Epidermal melanocyte (primary cell): ENCODE measurements at regions not wholly inside any gene's neighbourhood (a gene's known extent, or its start where the extent isn't known, plus 50 kb on each side); places are given as distances from the start of the nearest gene placed in this dataset.
"Not testable (repeated sequence)": the region's sequence is repeated elsewhere in the genome, so short reads cannot be mapped to it uniquely, and the experiment has no call there.

Experiments
- DNase-seq: peaks from one replicate; pipeline ENCODE4 v3.0.0; 2011; ENCODE audit warnings: low spot score; ENCODE audit not compliant: insufficient read length

GRCh38 chr1:105533996-105534395, 1522.5 kb upstream of the PRMT6 start:
- DNase-seq, result no peak

GRCh38 chr1:105544475-105544874, 1512.0 kb upstream of the PRMT6 start:
- no peak for DNase-seq

- no peak for DNase-seq
Measured at GRCh38 chr1:105556266-105556665, 1500.2 kb upstream of the PRMT6 start.

GRCh38 chr1:105558023-105558422, 1498.5 kb upstream of the PRMT6 start:
- DNase-seq, result no peak

GRCh38 chr1:105565006-105565405, 1491.5 kb upstream of the PRMT6 start:
- DNase-seq, result no peak

DNA sequence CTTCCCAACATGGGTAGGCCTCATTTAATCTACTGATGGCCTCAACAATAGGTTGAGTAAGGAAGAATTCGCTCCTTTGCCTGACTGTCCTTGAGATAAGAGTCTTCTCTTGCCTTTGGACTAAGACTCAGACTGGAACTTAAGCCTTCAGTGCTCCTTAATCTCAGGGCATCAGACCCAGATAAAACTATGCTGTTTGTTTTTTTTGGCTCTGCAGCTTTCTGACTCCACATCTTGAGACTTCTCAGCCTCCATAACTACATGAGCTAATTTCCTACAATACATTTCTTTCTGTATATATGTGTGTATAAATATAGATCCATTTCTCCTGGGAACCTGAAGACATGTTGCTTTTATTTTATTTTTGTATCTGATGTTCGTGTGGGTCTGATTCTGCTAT, 1470.7 kb upstream of the PRMT6 start:
- DNase-seq, result no peak

DNA sequence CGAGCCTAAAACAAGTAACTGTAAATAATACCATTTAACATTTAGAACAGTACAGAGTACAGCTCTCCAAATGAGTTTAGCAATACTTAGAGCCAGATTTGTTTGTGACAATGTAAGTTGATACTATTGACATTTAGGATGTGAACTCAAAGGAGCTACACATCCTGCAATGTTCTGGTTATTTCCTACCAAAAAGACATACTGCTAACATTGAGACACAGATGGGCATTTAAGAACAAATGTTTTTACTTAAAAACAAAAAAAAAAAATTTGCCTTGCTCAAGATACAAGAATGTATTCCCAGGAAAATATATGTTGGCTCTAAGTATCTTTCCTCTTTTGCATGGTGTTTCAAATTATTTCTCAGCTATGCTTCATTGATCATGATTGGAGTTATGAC, 1464.8 kb upstream of the PRMT6 start:
- no peak for DNase-seq

- no peak for DNase-seq
Measured at GRCh38 chr1:105608713-105609112, 1447.8 kb upstream of the PRMT6 start.

GRCh38 chr1:105626276-105626987, 1430.0 kb upstream of the PRMT6 start:
- no peak for DNase-seq

DNA sequence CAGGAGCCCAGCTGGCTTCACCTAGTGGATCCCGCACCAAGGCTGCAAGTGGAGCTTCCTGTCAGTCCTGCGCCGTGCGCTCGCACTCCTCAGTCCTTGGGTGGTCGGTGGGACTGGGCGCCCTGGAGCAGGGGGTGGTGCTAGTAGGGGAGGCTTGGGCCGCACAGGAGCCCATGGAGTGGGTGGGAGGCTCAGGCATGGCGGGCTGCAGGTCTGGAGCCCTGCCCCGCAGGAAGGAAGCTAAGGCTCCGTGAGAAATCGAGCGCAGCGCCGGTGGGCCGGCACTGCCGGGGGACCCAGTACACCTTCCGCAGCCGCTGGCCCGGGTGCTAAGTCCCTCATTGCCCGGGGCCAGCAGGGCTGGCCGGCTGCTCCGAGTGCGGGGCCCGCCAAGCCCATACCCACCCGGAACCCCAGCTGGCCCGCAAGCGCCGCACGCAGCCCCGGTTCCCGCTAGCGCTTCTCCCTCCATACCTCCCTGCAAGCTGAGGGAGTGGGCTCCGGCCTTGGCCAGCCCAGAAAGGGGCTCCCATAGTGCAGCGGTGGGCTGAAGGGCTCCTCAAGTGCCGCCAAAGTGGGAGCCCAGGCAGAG, 1425.2 kb upstream of the PRMT6 start:
- not testable (repeated sequence) for DNase-seq

DNA sequence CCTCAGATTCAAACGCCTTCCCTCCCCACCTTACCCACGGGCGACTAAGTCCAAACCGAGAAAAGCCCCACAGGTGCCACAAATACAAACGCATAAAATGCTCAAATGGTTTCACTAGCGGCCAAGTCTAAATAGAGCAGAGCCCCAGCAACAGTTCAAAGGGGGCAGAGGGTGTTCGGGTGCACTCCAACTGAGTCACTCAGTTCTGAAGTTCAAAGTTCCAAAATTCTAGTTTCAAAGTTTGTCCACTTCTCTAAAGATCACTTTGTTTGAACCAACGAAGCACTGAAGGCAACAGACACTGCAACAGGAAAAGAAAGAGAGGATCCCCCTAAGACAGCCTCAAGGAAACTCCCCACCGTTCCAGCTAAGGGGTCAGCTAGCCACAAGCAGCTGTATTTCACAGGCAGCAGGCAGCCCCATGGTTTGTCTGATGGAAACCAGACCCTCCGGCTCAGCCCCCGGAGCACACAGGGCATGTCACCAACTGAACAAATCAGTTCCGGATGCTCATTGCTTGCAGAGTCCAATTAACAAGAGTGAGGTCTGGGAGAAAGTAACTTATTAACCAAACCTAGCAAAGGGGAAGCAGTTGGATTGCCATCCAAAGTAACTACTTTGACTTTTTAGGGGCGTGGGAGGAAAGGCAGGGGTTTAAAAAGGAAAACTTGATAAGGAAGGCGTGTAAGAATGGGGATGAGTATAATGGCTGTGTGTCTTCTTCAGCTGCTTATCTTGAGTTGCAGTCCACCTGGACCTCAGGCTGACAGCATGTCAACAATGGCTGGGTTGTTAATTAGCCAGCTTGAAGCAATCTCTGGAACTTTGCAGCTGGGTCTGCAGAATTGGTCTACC, 1423.9 kb upstream of the PRMT6 start:
- DNase-seq, result no peak

- DNase-seq, result no peak
Measured at GRCh38 chr1:105636052-105636451, 1420.4 kb upstream of the PRMT6 start.

DNA sequence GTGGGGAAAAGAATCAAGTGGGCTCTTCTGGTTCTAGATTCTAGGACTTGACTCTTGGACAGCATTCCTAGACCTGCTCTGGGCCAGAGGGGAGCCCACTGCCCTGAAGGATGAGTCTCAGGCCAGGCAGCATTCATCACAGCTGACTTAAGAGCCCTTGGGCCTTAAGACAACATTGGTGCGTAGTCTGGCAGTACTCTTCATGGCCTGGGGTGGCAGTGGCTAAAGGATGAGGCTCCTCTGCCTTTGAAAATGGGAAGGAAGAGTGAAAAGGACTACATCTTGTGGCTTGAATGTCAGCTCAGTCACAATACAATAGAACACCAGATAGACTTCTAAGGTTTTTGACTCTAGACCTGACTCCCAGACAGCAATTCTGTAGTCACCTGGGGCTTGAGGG, 1415.1 kb upstream of the PRMT6 start:
- DNase-seq, result no peak

- DNase-seq, result no peak
Measured at GRCh38 chr1:105652109-105652508, 1404.4 kb upstream of the PRMT6 start.

- no peak for DNase-seq
Measured at GRCh38 chr1:105655032-105655431, 1401.4 kb upstream of the PRMT6 start.

DNA sequence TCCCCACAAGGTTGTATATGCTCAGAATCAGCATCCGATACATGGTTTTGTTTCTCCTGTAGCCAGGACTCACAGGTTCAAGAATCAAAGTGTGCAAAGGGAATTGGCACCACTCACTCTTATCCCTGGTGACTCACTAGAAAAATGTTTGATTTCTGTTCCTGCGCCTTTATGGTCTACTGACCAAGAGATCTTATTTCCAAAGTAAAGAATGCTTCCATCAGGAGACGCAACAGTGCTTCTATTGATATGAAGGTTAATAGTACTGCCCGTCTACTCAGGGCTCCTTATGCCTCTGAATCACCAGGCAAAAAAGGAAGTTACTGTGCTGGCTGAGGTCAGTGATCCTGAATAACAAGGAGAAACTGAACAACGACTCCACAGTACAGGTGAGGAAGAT, 1392.0 kb upstream of the PRMT6 start:
- DNase-seq, result no peak

DNA sequence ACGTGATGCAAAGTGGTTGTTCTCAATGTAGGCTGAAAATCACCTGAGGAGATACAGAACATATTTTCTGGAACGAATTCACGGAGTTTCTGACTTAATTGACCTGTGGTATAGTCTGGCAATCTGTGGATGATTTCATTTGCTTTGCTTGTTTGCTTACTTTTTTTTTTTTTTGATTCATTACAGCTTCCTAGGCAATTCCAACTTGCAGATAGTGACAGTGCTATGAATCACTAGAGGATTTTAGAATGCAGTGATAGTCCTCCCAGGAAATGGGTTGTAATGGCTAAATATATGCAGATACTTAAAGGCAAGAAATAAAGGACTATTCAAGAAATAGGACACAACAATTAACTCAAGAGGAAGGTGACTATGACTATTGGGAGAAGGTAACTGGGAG, 1378.1 kb upstream of the PRMT6 start:
- no peak for DNase-seq

DNA sequence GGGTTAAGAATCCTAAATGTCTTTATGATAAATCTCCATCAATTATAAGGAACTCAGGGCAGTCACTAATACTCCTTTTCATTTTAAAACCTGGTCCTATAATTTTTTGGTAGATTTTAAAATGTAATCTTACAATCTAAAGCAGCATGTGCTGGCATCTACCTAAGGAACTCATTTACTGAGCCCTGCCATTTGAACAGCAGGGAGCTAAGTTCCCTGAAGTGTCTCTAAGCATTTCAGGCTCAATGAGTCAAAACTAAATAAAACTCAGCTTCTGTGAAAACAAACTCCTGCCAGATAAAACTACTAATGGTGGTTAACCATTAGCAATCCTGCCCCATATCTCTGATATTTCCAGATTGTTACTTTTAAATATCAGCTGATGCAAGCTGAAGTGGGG, 1371.8 kb upstream of the PRMT6 start:
- no peak for DNase-seq

DNA sequence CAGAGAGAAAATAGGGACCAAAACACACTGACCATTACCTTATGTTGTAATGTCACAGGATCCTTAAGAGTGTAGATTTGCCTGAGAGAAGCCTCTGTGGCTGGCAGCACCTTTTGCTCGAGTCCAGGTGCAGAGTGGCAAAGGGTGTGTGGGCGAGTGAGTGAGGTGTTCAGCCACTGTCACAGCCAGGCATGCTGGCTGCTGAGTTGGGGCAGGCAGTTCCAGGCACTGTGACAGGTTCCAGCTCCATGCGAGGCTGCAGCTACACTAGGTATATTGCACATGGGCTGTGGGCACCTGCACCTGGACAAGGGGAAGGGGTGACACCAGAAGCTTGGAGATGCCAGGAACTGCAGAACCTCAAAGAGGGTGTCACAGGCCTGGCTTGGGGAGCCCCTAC, 1370.4 kb upstream of the PRMT6 start:
- DNase-seq, result no peak

DNA sequence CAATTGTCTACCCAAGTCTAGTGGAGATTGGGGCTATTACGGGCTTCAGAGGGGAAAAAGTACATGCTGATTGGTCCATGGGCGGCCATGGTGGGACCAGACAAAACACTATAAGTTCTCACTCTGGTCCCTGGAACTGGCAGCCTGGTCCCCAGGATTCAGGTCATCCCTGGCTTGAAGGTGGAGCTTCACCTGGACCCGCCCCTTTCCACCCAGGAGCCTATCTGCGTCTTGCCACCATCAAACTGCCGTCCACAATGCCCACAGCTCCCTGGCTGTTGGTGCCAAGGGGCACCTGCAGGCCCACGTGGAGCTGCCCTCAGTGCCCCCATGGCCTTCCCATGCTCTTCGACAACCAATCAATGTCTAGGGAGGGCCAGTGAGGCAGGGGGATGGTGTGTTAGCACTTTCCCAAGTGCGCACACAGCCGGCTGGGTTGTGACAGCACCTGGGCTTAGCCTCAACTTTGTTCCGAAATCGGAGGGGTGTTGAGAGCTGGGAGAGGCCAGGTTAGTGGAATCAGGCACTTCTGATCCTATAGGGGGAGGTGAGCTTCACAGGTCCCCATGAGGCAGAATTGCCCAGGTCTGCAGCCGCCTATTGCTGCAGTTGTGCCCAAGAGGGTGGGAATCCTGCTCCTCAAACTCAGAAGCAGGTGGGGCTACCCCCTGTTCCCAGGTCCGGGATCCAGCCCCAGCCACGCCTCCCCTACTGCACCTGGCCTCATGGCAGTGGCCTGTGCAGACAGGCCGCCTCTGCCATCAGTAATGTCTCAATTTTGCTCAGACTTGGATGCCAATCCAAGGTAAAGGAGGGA, 1369.4 kb upstream of the PRMT6 start:
- no peak for DNase-seq

- DNase-seq, result no peak
Measured at GRCh38 chr1:105700723-105701122, 1355.8 kb upstream of the PRMT6 start.

- no peak for DNase-seq
Measured at GRCh38 chr1:105724286-105724685, 1332.2 kb upstream of the PRMT6 start.
